ENCODE measurements at regions not wholly inside any gene's neighbourhood (a gene's known extent, or its start where the extent isn't known, plus 50 kb on each side); places are given as distances from the start of the nearest gene placed in this dataset.
"Not testable (repeated sequence)": the region's sequence is repeated elsewhere in the genome, so short reads cannot be mapped to it uniquely, and the experiment has no call there.

DNA sequence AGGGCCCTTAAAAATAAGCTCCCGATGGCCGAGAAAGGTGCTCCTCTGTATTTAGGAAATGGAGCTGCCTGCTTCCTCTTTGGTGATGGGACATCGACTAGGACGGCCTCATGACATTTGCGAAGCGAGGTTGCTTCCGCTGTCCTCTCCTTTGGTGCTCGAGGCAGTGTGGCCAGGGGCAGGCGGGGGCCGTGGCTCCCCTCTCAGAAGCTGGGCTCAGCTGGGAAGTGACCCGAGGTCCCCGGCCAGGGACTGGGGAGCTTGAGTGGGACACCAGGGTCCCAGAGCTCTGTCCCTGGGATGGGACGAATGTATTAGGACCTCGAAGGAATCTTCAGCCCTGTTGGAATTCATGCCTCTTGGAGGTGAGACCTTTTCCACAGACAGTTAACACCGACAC lies 151.1 kb downstream of the CTTN start:
- no peak for DNase-seq (ENCODE audit: low read depth in 2 of 2)

DNA sequence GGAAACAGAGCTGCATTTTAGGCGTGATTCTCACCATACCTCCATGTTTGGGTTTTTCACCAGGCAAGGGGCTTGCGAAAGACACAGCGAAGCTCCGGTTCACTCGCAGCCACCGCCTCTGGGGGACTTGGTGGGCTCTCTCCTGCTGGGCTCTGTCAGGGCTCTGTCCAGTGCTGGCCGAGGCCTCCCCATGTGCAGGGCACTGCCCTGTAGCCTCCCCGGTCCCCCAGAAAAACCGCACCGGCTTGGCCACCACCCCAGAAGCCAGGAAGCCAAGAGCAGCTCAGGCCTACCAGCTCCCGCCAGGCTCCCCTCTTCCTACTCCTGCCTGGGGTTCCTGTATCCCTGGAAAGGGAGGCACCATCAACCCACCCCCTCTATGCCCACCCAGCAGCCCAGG lies 151.5 kb downstream of the CTTN start:
- no peak for DNase-seq (ENCODE audit: low read depth in 2 of 2)

DNA sequence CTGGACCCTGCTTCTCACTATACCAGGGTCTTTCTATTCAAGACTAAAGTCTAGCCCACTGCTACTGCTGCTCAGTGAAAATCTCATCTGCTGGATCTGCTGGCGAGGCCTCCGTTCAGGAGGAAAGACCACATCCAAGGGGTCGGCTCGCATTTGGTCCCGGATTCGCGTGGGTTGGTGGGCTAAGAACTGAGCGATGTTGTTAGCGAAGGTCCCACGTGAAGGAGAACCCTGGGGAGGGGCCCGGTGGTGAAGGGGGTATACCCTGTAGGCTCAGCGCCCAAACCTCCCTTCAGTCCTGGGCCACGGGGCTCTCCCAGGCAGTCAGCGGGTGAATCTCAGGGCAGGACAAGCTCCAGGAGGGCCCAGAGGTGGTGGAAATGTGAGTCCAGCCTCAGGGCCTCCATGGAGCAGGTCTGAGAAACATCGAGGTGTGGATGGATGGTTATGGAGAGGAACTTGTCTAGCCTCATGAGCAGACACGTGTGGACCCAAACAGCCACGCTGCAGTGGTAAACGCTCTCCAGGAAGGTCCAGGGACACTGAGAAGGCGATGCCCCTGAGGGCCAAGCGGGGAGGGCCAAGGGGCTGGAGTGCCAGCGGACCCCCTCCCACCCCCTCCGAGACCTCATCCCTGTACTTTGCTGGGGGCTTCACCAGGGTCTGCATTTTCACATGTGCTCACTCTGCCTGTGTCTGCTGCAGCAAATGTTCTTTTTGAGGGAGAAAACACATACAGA lies 152.3 kb downstream of the CTTN start:
- DNase-seq (ENCODE audit: low read depth in 2 of 2): no peak

DNA sequence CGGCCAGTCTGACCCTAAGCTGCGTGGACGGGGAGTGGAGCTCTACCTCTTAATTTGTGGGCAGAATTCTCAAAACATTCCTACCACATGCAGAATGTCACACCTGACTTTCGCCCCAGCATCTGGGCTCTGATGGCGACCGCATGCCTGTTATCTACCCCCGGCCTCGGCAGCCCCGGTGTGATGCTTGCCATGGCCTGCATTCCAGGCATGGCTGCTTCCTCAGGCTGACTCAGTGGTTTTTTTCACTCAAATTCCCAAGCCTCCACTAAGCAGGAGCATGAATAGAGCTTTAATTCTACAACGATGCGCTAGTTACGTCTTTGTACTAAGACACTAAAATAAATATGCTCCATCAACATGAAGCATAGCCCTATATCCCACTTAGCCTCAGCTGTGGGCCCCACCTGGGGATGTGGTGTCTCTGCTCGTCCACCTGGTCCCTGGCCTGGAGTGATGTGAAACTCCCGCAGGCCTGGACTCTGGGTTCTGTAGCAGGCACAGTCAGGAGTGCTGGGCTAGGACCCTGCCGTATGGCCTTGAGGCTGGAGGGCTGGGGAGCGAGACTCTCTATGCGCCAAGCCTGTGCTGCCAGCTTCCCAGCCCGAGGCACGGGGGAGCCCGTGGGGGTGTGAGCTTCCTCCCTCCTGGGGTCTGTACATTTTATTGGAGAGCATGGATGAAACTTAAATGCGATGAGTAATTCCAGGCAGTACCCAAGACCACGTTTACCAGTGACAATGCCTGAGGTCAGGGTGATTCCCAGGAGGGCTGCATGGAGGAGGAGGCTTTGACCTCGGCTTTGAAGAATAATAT lies 153.2 kb downstream of the CTTN start:
- no peak for DNase-seq (ENCODE audit: low read depth in 2 of 2)

DNA sequence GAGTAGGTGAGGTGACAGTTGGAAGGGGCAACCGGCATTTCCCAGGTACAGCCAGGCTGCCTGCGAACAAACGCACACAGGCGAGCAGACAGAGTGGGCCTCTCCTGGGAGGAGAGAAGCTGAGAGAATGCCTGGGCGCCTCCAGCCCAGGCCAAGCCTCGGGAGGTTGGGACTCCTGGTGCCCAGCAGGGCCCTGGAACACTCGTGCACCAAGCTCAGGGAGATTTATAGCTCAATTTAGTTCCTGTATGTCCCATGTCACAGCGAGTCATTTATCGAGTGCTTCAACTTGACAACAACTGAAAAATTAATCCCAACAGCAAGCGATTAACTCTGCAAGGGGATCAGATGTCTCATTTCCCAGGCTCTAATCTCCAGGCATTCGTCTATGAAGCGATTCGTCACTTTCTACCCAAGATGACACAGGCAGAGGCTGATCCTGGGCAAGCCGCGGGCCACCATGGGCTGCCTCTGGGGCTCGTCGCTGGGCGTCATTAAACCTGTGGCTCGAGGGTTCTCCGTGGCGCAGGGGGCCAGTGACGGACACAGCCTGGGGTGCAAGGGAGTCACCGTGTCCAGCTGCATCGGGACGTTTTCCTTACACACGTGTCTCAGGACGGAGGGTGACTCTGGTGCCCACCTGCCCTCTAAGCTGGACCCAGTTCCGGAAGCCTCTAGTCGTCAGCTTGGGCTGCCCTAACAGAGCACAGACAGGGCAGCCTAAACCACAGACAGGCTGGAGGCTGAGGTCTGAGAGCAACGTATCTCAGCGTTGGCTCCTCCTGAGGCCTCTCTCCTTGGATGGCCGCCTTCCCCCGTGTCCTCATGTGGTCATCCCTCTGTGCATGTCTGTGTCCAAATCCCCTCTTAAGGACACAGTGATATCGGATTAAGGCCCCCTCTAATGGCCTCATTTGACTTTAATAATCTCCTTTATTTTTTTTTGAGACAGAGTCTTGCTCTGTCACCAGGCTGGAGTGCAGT lies 154.1 kb downstream of the CTTN start:
- no peak for DNase-seq (ENCODE audit: low read depth in 2 of 2)

GRCh38 chr11:70555078-70555477 lies 156.7 kb downstream of the CTTN start:
- no peak for DNase-seq (ENCODE audit: low read depth in 2 of 2)

DNA sequence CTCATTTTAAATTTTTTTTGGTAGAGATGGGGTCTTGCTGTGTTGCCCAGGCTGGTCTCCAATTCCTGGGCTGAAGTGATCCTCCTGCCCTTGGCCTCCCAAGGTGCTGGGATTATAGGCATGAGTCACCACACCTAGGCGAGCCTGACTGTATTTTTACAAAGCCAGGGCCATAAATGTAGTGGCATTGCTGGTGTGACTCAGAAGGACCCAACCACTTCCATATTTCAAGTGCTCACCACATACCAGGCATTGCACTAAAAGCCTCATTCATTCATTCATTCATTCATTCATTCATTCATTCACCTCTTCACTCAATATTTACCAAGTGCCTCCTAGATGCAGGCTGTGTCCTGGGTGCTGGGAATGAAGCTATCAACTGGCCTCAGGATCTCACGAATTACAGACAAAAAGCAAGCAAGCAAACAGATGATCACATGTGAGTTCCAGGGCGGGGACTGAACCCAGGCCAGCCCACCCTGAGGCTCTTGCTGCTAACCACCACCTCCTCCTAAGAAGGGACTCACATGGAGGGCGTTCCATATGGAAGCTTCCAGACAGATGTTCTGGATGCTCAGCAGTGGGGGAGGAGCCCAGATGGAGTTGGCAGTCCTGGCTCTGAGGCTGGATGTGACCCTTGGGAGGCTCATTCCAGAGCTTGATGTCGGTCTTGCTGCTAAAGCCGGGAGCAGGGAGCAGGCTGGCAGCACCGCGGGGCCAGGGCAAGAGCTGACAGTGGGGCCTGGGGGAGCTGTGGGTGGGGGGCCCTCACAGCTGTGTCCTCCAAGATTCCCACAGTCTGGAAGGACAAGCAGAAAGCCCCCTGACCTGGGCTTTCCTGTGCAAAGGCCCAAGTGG lies 158.8 kb downstream of the CTTN start:
- no peak for DNase-seq (ENCODE audit: low read depth in 2 of 2)

DNA sequence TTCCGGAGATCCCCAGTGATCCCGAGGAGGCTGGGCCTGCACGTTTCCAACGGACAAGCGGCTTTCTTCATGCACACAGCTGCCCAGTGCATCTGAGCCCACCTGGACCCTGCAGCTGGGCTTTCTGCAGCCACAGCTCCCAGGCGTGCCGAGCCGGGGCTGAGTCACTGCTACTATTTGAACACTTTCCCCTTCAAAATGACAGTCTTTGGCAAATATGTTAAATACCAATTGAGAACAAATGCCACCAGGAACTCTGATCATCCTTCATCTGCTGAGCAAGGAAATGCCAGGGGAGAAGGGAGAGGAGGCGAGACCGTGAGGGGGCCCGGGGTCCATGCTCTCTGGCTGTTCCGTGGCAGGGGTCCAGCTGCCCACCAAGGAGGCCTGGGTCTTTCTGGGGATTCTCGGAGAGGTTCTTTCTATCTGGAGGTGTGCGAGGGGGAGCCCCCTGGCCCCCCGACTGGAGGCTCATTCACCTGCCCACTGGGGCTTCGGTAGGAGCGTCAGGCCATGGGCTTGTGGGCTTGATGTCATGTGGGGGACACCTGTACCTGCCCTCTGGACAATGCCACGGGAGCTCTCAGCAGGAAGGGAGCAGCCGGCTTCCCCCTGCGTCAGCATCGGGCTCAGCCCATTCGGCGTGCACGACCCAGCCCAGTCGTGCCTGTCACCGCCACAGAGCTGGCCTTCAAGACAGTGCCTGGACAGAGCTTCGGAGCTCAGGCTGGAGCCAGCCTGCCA lies 159.6 kb downstream of the CTTN start:
- no peak for DNase-seq (ENCODE audit: low read depth in 2 of 2)

GRCh38 chr11:70558681-70559080 lies 160.4 kb downstream of the CTTN start:
- no peak for DNase-seq (ENCODE audit: low read depth in 2 of 2)

DNA sequence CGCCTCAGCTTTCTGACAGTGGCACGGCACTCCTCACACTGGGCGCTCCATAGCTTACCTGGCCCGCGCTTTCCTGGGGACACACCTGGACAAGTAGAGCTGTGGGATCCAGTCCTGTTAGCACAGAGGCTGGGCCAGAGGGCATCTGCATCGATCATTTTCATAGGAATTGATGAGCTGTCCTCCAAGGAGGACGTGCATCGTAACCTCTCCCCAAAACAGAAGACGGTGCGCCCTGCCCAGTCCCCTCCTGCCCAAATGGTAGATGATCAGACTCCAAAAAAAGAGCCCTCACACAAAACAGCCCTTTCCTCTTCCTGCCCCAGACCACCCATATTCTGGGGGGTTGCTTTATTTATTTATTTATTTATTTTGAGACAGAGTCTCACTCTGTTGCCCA lies 161.2 kb downstream of the CTTN start:
- DNase-seq (ENCODE audit: low read depth in 2 of 2): no peak

DNA sequence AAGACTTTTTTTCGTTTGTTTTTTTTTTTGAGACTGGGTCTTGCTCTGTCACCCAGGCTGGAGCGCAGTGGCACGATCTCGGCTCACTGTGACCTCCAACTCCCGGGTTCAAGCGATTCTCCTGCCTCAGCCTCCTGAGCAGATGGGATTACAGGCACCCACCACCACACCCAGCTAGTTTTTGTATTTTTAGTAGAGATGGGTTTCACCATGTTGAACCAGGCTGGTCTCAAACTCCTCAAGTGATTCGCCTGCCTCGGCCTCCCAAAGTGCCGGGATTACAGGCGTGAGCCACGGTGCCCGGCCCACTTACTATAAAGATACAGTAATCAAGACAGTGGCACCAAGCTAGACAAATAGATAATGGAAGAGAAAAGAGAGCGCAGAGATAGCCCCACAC lies 162.3 kb downstream of the CTTN start:
- not testable (repeated sequence) for DNase-seq (ENCODE audit: low read depth in 2 of 2)

- DNase-seq (ENCODE audit: low read depth in 2 of 2): no peak
Observed at GRCh38 chr11:70566768-70567530, 168.6 kb downstream of the CTTN start.

- DNase-seq (ENCODE audit: low read depth in 2 of 2): no peak
Observed at GRCh38 chr11:70567680-70568034, 169.3 kb downstream of the CTTN start.

DNA sequence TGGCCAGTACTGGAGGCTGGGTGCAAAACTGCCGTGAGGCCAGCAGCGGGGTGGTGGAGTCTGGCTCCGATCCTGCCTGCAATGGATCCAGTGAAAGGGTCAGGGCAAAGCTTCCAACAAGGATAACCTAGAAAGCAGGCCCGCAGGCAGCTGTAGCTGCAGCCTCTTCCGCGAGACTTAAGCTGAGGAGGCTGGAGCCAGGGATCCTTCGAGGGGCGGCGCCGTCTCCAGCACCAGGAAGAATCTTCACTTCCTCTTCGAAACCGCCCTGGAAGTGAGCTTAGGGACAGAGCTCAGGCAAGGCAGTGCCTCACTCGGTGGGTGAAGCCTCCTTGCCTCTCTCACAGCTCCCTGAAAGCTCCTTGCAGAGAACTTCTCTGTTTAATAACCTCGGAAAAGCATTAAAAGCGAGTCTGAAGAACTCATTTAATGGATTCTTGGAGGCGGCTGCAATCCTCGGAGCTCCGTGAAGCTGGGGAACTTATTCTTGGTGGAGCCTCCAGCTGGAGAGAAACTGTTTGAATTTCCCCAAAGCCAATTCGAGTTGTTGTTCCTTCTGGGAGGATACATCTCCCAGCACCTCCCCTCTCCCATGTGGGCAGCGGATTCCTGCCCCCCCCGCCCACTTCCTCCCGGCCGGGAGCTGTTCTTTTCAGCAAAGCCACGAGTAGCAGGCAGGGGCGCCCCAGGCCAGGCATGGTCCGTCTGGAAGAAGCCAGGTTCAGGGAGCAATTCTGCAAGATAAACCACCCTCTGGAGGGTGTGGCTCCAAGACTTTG lies 169.9 kb downstream of the CTTN start:
- no peak for DNase-seq (ENCODE audit: low read depth in 2 of 2)

DNA sequence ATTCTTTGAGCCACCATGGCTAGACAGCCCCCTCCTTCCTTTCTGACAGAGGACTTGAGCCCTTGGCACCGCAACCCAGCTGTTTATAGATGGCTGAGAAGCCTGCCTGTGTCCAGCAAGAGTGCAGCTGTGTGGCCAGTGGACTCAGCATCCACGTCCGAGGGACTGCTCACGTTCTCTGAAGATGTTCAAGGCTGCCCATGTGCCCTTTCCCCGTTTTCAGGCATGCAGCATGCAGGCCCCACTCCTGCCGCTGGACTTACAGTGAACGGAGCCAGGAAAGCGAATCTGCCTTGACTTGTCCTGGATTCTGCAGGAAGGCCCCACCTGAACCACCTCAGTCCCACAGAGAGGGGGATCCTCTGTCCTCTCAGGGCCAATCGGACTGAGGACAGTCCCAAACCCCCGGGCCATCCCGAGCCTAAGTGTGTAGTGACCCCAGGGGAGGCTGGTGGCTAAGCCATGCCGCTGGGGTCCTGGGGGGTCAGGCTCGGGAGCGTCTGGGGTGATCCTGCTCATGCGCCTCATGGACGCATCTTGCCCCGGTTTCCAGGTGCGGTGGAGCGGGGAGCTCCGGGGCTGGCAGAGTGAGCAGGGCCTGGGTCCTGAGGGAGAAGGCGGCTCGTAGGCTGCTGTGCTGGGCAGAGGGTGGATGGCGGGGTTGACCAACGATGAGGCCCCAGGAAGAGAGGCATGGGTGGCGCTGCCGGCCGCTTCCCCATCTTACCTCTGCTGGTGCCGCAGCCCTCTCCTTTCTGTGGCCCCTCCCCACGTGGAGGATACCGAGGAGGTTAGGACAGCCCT lies 170.7 kb downstream of the CTTN start:
- no peak for DNase-seq (ENCODE audit: low read depth in 2 of 2)

DNA sequence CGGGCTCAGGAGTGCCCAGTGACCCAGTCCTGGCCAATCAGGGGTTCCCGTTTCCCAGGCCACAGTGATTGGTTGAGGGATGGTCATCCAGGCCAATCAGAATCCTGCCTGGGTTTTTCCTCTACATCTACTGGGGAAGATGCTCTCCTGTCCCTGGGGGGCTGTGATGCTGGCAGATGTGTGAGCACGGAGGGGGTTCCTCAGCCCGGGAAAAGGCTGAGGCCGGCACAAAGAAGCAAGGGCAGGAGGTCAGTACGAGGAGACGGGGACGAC lies 171.2 kb downstream of the CTTN start:
- no peak for DNase-seq (ENCODE audit: low read depth in 2 of 2)

- DNase-seq (ENCODE audit: low read depth in 2 of 2): no peak
Observed at GRCh38 chr11:70569996-70570692, 171.8 kb downstream of the CTTN start.
